Mesenchymal stem cell (in vitro differentiated cells and primary cell): ENCODE measurements at regions not wholly inside any gene's neighbourhood (a gene's known extent, or its start where the extent isn't known, plus 50 kb on each side); places are given as distances from the start of the nearest gene placed in this dataset.

ENCODE experiments used
- DNase-seq: peaks from one replicate; pipeline ENCODE4 v3.0.0-alpha.2; 2013
- H2AFZ ChIP-seq: one replicate; pipeline ENCODE4 v1.6.1; 2013; ENCODE audit warnings: low read depth, mild to moderate bottlenecking, control low read depth, inconsistent platforms, low read length, moderate library complexity
- H2AK5ac ChIP-seq: 2 replicates; pipeline ENCODE4 v1.6.1; 2013; ENCODE audit warnings: low read length, moderate library complexity, mild to moderate bottlenecking, inconsistent platforms; ENCODE audit not compliant: severe bottlenecking
- H2BK120ac ChIP-seq: one replicate; pipeline ENCODE4 v1.6.1; 2013; ENCODE audit warnings: low read depth, mild to moderate bottlenecking, inconsistent platforms, low read length, moderate library complexity
- H2BK12ac ChIP-seq, 2 experiments: one replicate each; pipeline ENCODE4 v1.6.1; 2013; ENCODE audit warnings: inconsistent platforms in 2 of 2, low read length in 2 of 2, mild to moderate bottlenecking in 2 of 2, moderate library complexity in 2 of 2, control low read depth in 1 of 2
- H2BK15ac ChIP-seq: one replicate; pipeline ENCODE4 v1.6.1; 2013; ENCODE audit warnings: mild to moderate bottlenecking, low read depth, inconsistent platforms; ENCODE audit not compliant: poor library complexity, severe bottlenecking
- H2BK5ac ChIP-seq: 2 replicates; pipeline ENCODE4 v1.6.1; 2013; ENCODE audit warnings: low read depth, mild to moderate bottlenecking, low read length, control low read depth, inconsistent platforms; ENCODE audit not compliant: poor library complexity, severe bottlenecking
- H3K14ac ChIP-seq, 2 experiments: one replicate each; pipeline ENCODE4 v1.6.1; 2013; ENCODE audit warnings: inconsistent platforms in 2 of 2, low read length in 2 of 2, control low read depth in 1 of 2, mild to moderate bottlenecking in 1 of 2, moderate library complexity in 1 of 2
- H3K18ac ChIP-seq, 2 experiments: one replicate each; pipeline ENCODE4 v1.6.1; 2013; ENCODE audit warnings: inconsistent platforms in 2 of 2, low read length in 2 of 2, control low read depth in 1 of 2, low read depth in 1 of 2, mild to moderate bottlenecking in 1 of 2
- H3K23ac ChIP-seq, 2 experiments: one replicate each; pipeline ENCODE4 v1.6.1; 2013; ENCODE audit warnings: inconsistent platforms in 2 of 2, low read length in 2 of 2, mild to moderate bottlenecking in 2 of 2, moderate library complexity in 2 of 2, control low read depth in 1 of 2
- H3K27ac ChIP-seq: 2 replicates; pipeline ENCODE4 v1.5.1; 2013; ENCODE audit warnings: mild to moderate bottlenecking, moderate library complexity, low read length, control low read depth, inconsistent platforms; ENCODE audit not compliant: poor library complexity, severe bottlenecking
- H3K27me3 ChIP-seq, 2 experiments: 2 replicates each; pipeline versions ENCODE4 v1.6.1 to v1.7.0; 2013; ENCODE audit warnings: low read length in 2 of 2, mild to moderate bottlenecking in 2 of 2, moderate library complexity in 2 of 2, control low read depth in 1 of 2, inconsistent platforms in 1 of 2; ENCODE audit not compliant: control insufficient read depth in 1 of 2, insufficient read depth in 1 of 2
- H3K36me3 ChIP-seq, 2 experiments: 2 replicates each; pipeline versions ENCODE4 v1.6.1 to v1.7.0; 2013; ENCODE audit warnings: low read length in 2 of 2, control low read depth in 1 of 2, inconsistent platforms in 1 of 2, low read depth in 1 of 2, mild to moderate bottlenecking in 1 of 2; ENCODE audit not compliant: insufficient read depth in 2 of 2, control insufficient read depth in 1 of 2
- H3K4ac ChIP-seq, 2 experiments: one replicate each; pipeline ENCODE4 v1.6.1; 2013; ENCODE audit warnings: inconsistent platforms in 2 of 2, low read length in 2 of 2, mild to moderate bottlenecking in 2 of 2, moderate library complexity in 2 of 2, control low read depth in 1 of 2, low read depth in 1 of 2
- H3K4me1 ChIP-seq: 2 replicates; pipeline ENCODE4 v1.6.1; 2013; ENCODE audit warnings: low read depth, low read length, control low read depth; ENCODE audit not compliant: control insufficient read depth, insufficient read depth
- H3K4me2 ChIP-seq: 2 replicates; pipeline ENCODE4 v1.6.1; 2013; ENCODE audit warnings: low read length, mild to moderate bottlenecking, inconsistent platforms; ENCODE audit not compliant: poor library complexity, severe bottlenecking
- H3K4me3 ChIP-seq, 2 experiments: 2 replicates each; pipeline versions ENCODE4 v1.5.1 to v1.7.0; 2013; ENCODE audit warnings: low read length in 2 of 2, mild to moderate bottlenecking in 2 of 2, control low read depth in 1 of 2, low read depth in 1 of 2; ENCODE audit not compliant: insufficient read depth in 1 of 2
- H3K79me1 ChIP-seq: replicated peaks from 2 replicates; pipeline ENCODE4 v1.6.1; 2013; ENCODE audit warnings: mild to moderate bottlenecking, control low read depth, low read length, inconsistent platforms; ENCODE audit not compliant: poor library complexity, severe bottlenecking
- H3K9ac ChIP-seq: 2 replicates; pipeline ENCODE4 v1.7.0; 2013; ENCODE audit warnings: mild to moderate bottlenecking, low read length, moderate library complexity
- H3K9me3 ChIP-seq: 2 replicates; pipeline ENCODE4 v1.7.0; 2013; ENCODE audit warnings: mild to moderate bottlenecking, low read length; ENCODE audit not compliant: control insufficient read depth
- H4K8ac ChIP-seq: one replicate; pipeline ENCODE4 v1.6.1; 2013; ENCODE audit warnings: inconsistent platforms, mild to moderate bottlenecking, low read length, moderate library complexity
- H4K91ac ChIP-seq: one replicate; pipeline ENCODE4 v1.6.1; 2013; ENCODE audit warnings: mild to moderate bottlenecking, low read length, inconsistent platforms
- WGBS: methylation state at CpG from one replicate; pipeline ENCODE4 v1.1.7; 2013; ENCODE audit warnings: mixed read lengths; 5-methylcytosine and 5-hydroxymethylcytosine counted together

- peaks cover 7% of the 10 kb centered on the region for H3K9me3 ChIP-seq
- H4K91ac ChIP-seq: no peak overlapping the region
- peaks cover 2% of the 10 kb centered on the region for H3K4me1 ChIP-seq
- H3K9ac ChIP-seq: no peak overlapping the region
- H2BK12ac ChIP-seq: no peak overlapping the region
- H2AK5ac ChIP-seq: no peak overlapping the region
- no CpG with 5 or more reads among the region's 1 CpG for WGBS
- H3K14ac ChIP-seq: no peak overlapping the region
- no peak overlapping the region for H3K23ac ChIP-seq
- no peak overlapping the region for H2AFZ ChIP-seq
- H3K36me3 ChIP-seq: no peaks in the 10 kb centered on the region
- peak overlapping the region; percentile 87 for H3K27ac ChIP-seq
- no peaks in the 10 kb centered on the region for H3K79me1 ChIP-seq
- peak; percentile 51 for DNase-seq
- H3K4me3 ChIP-seq: no peak overlapping the region
- no peak overlapping the region for H3K4me2 ChIP-seq
- no peak overlapping the region for H2BK5ac ChIP-seq
- no peak overlapping the region for H2BK15ac ChIP-seq
- no peak overlapping the region for H2BK120ac ChIP-seq
- no peak overlapping the region for H3K18ac ChIP-seq
- H3K27me3 ChIP-seq: no peaks in the 10 kb centered on the region
- no peak overlapping the region for H4K8ac ChIP-seq
- no peak overlapping the region for H3K4ac ChIP-seq
Measured at GRCh38 chr2:189933911-189934399, 128.6 kb downstream of the MSTN start.

GRCh38 chr2:189933041-189933440 lies 129.5 kb downstream of the MSTN start:
- Histone ChIP-seq H2AFZ (no peak overlapping the region), H2BK15ac (no peak overlapping the region), H2BK120ac (no peak overlapping the region), H3K4ac (no peak overlapping the region), H3K4me2 (no peak overlapping the region), H3K23ac (no peak overlapping the region), H3K9me3 (peaks cover 3% of the 10 kb centered on the region), H3K27me3 (no peaks in the 10 kb centered on the region), H3K79me1 (no peaks in the 10 kb centered on the region), H3K14ac (no peak overlapping the region), H3K18ac (no peak overlapping the region), H4K8ac (no peak overlapping the region), H3K27ac (peak overlapping the region; percentile 72), H2BK12ac (no peak overlapping the region), H2BK5ac (no peak overlapping the region), H3K9ac (no peak overlapping the region), H3K4me1 (peaks cover 2% of the 10 kb centered on the region), H2AK5ac (no peak overlapping the region), H3K36me3 (no peaks in the 10 kb centered on the region), H4K91ac (no peak overlapping the region), H3K4me3 (no peak overlapping the region)
- no peak for DNase-seq
- no CpG with 5 or more reads among the region's 1 CpG for WGBS

- Histone ChIP-seq H4K8ac (no peak overlapping the region), H2BK15ac (no peak overlapping the region), H3K9ac (no peak overlapping the region), H4K91ac (no peak overlapping the region), H3K4me1 (no peaks in the 10 kb centered on the region), H2AFZ (no peak overlapping the region), H3K79me1 (no peaks in the 10 kb centered on the region), H3K4me3 (no peak overlapping the region), H3K18ac (no peak overlapping the region), H3K4me2 (no peak overlapping the region), H2BK12ac (no peak overlapping the region), H2BK5ac (no peak overlapping the region), H3K36me3 (no peaks in the 10 kb centered on the region), H3K27ac (no peak overlapping the region), H3K4ac (no peak overlapping the region), H3K9me3 (no peaks in the 10 kb centered on the region), H3K23ac (no peak overlapping the region), H2AK5ac (no peak overlapping the region), H3K27me3 (no peaks in the 10 kb centered on the region), H2BK120ac (no peak overlapping the region), H3K14ac (no peak overlapping the region)
- peak; percentile 2 for DNase-seq
- WGBS: 100% methylated on average over 1 of the region's 1 CpG
Measured at GRCh38 chr2:189927823-189928222, 134.7 kb downstream of the MSTN start.
